T47D (cell line): ENCODE measurements at regions not wholly inside any gene's neighbourhood (a gene's known extent, or its start where the extent isn't known, plus 50 kb on each side); places are given as distances from the start of the nearest gene placed in this dataset.
"Not testable (repeated sequence)": the region's sequence is repeated elsewhere in the genome, so short reads cannot be mapped to it uniquely, and the experiment has no call there.

Source experiments
- DNase-seq, 2 experiments: peaks; one replicate each; pipeline versions ENCODE4 v3.0.0 to v3.0.0-alpha.2; 2011 to 2012; ENCODE audit warnings: low read depth in 1 of 2, low spot score in 1 of 2
- JUND ChIP-seq: IDR thresholded peaks from 2 replicates; pipeline ENCODE4 v1.6.1; 2012; ENCODE audit warnings: low read depth
- in situ Hi-C: cut with HindIII; loops from 2 replicates; pipeline ENCODE4 v1.10.0; 2016; ENCODE audit warnings: low sequenced_read_pairs, low pct_unique_long_range_greater_than_20kb

- no peak for DNase-seq
- in situ Hi-C loops, result no loop called here
- no peak for TF ChIP-seq JUND
Measured at GRCh38 chr6:167690931-167691330, 135.8 kb upstream of the AFDN start.

DNA sequence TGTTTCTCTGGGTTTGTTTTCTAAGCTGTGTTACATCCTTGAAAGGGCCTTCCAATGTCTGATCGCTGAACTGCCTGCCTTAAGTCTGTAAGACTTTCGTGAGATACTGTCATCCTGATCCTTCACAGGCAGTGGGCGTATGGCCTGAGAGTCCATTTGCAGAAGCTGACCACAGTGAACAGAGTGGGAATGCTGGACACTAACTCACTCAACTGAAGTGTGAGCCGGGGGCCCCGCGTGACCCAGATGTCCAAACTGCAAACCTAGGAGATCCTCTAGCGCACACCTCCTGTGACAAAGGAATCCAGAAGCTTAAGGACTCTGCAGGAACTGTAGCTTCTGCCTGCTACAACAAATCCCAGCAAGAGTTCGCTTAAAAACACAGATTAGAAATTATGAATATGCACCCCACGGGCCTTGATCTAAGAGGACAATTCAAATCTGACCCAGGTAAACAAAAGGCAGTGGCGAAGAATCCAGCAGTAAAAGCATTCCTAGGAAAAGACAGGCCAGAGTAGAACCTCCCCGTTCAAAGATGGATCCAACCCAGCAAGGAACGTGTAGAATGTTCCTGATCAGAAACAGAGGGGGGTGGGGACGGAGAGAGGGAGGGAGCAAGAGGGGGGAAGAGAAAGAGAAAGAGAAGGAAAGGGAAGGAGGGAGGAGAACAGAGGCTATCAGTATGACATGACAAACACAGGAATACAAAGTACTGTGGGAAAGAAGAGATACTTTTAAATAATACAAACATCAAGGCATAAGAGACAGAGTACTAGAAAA is 135.0 kb upstream of the AFDN start:
- DNase-seq, result no peak
- no peak for TF ChIP-seq JUND
- in situ Hi-C loops, result no loop called here

GRCh38 chr6:167693478-167693877 is 133.2 kb upstream of the AFDN start:
- in situ Hi-C loops, DNase-seq: not testable (repeated sequence)

- DNase-seq, result no peak
- in situ Hi-C loops, result no loop called here
- no peak for TF ChIP-seq JUND
Measured at GRCh38 chr6:167695831-167696230, 130.9 kb upstream of the AFDN start.

DNA sequence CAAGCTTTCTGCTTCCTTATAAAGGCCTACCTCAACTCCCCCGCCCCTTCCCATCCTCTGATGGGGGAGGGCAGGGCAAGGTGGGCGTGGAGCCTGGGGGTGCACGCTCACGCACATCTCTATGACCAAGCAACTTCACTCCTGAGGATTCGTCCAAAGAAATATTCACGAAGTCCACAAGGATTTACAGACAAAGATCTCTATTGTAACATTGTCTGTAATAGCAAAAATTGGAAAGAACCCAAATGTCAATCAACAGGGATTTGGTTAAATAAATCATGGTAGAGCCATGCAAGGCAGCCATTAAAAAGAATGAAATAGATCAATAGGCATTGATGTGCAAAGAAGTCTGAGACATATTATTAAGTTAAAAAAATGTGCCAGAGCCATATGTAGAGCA is 130.4 kb upstream of the AFDN start:
- in situ Hi-C loops, result no loop called here
- no peak for DNase-seq
- TF ChIP-seq JUND, result no peak

GRCh38 chr6:167697316-167697715 is 129.4 kb upstream of the AFDN start:
- TF ChIP-seq JUND, result no peak
- in situ Hi-C loops, result no loop called here
- no peak for DNase-seq

GRCh38 chr6:167698540-167698939 is 128.2 kb upstream of the AFDN start:
- TF ChIP-seq JUND, result no peak
- DNase-seq, result no peak
- in situ Hi-C loops, result no loop called here

DNA sequence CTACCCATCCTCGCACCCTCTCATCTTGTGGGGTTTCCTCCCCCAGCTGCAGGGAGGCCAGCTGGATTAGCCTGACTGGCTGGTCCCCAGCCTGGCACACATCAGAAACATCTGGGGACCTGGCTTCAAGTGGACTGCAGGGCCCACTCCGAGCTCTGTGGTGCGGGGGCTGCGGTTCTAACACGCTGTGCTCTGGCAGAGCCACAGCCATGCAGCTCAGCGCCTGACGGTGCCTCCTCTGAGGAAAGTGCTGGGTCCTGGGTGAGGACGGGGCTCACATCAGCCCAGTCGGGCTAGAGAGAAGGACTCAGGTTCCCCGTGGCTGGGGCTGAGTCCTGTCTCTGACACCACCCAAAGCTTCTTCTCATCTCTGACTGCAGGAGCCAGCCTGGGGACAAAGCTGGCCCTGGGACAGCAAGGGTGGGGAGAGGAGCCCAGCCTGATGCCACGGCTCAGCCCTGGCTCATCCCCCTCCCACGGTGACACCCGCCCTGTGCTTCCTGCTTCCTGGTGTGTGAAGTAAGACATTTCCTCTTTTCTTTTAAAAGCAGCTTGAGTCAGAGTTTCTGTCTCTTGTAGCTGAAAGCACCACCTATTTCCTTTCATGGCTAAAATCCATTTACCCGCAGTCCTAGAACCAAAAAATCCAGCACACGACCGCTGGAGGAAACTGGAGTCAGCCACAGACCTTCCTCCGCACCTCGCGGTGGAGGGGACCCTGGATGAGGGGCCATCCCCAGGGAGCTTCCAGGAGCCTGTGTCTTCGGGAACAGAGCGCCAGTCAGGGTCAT is 127.4 kb upstream of the AFDN start:
- no peak for DNase-seq
- in situ Hi-C loops, result no loop called here
- no peak for TF ChIP-seq JUND

- TF ChIP-seq JUND, result no peak
- DNase-seq, result no peak
- in situ Hi-C loops, result no loop called here
Measured at GRCh38 chr6:167700199-167700598, 126.5 kb upstream of the AFDN start.

DNA sequence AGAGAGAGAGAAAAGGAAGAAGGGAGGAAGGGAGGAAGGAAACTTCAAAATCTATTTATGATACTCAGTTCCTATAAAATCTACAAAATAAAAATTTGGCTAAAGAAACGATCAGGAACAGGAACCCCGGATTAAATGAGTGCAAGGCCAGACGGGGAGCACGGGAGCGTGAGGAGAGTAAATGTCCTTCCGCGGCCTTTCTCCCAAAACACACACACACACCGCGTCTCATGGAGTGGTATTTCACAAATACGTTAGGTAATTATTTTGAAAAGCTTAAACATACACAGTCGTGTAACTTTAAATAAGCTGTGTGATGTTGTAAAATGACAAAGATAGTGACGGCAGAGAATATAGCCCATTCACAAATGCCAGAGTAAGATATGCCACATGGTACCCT is 125.7 kb upstream of the AFDN start:
- no peak for DNase-seq
- no peak for TF ChIP-seq JUND
- in situ Hi-C loops, result no loop called here

GRCh38 chr6:167702241-167702827 is 124.4 kb upstream of the AFDN start:
- TF ChIP-seq JUND, result no peak
- no peak for DNase-seq
- in situ Hi-C loops, result no loop called here

GRCh38 chr6:167703347-167703746 is 123.4 kb upstream of the AFDN start:
- no peak for DNase-seq
- in situ Hi-C loops, result no loop called here
- no peak for TF ChIP-seq JUND

DNA sequence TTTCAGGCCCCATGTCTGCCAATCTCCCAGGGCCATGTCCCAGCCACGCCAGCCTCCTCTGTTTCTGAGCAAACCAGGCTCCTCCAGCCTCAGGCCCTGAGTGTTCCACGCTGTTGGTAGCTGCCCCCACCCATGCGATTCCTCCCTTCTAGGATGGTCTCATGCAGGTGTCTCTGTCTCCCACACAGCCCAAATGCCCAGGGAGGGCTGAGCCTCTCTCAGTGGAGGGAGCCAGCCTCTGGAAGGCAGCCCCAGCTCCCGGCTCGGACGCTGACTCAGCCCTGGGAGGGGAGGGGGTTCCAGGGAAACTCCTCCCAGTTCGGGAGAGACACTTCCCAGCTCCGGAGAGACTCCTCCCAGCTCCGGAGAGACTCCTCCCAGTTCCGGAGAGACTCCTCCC is 122.9 kb upstream of the AFDN start:
- in situ Hi-C loops, result no loop called here
- no peak for DNase-seq
- TF ChIP-seq JUND, result no peak
